Stimulated activated CD4-positive, alpha-beta T cell treated with anti-CD3 and anti-CD28 coated beads, Interleukin-12 subunit alpha, Interleukin-12 subunit beta, amount 100 ng/mL, for 4 hours (primary cell): ENCODE measurements at regions not wholly inside any gene's neighbourhood (a gene's known extent, or its start where the extent isn't known, plus 50 kb on each side); places are given as distances from the start of the nearest gene placed in this dataset.
"Not testable (repeated sequence)": the region's sequence is repeated elsewhere in the genome, so short reads cannot be mapped to it uniquely, and the experiment has no call there.

Source experiments
- DNase-seq: peaks from one replicate; pipeline ENCODE4 v3.0.0-alpha.2; 2020

GRCh38 chr3:105278688-105279087 lies 88.0 kb upstream of the ALCAM start:
- DNase-seq: no peak

DNA sequence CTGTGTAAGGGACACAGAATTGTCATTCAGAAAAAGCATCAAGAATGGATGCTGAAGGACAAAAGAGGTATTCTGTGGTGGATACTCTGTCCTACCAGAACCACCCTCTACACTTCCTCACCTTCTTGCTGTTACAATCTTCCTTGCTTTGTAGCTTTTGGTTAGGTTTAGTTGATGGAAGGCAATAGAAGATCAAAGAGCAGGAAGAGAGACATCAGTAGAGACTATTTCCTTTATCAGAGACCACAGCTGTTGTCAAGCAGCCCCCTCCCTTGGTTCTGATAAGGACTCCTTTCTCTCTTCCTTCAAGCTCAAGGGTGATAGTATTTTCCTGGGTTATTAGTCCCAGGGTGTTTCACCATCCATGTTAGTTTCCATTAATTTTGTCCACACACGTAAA lies 84.7 kb upstream of the ALCAM start:
- DNase-seq: no peak

DNA sequence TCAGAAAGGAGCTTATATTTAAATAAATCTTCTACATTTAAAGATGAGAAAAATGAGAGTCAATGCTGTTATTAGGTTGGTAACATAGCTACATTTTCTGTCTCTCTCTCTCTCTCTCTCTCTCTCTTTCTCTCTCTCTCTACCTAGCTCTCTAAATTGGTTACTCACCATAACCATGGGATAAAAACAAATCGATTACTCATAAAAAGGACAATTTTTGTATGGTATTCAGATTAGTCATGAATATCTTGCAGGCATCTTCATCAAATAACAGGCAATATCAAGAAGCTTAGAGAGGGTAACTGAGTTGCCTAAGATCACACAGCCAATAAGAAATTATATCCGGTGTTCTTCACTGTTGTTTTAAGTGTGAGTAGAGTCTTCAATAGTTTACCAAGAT lies 81.8 kb upstream of the ALCAM start:
- no peak for DNase-seq

- no peak for DNase-seq
Observed at GRCh38 chr3:105285653-105286241, 81.0 kb upstream of the ALCAM start.

- no peak for DNase-seq
Observed at GRCh38 chr3:105293441-105293840, 73.3 kb upstream of the ALCAM start.

- not testable (repeated sequence) for DNase-seq
Observed at GRCh38 chr3:105296182-105296822, 70.4 kb upstream of the ALCAM start.

GRCh38 chr3:105304487-105304886 lies 62.2 kb upstream of the ALCAM start:
- DNase-seq: no peak

DNA sequence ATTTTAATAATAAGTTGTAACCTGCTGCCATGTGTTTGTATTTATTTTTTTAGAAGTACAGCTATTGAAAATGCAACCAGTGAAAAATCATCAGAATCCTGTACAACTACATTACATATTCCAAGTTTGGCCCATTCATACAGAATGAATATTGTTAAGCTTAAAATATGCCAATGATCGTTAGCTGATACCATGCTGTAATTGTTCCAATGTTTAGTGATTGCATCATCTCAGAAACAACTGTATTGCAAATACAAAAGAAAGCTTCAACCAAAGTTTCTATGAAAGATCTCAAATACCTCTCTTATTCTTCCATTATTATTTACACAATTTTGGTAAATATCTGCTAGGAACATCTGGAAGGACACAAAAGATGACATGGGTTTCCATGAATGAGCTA lies 51.6 kb upstream of the ALCAM start:
- DNase-seq: no peak

- DNase-seq: no peak
Observed at GRCh38 chr3:105315815-105316214, 50.9 kb upstream of the ALCAM start.

- no peak for DNase-seq
Observed at GRCh38 chr3:105316331-105316730, 50.4 kb upstream of the ALCAM start.
